Kidney (tissue), 13 donors: ENCODE measurements at regions not wholly inside any gene's neighbourhood (a gene's known extent, or its start where the extent isn't known, plus 50 kb on each side); places are given as distances from the start of the nearest gene placed in this dataset.

Source experiments
- DNase-seq, 5 donors: peaks; one replicate each; pipeline ENCODE4 v3.0.0-alpha.2; 2013 to 2020
- FAIRE-seq: peaks from 2 replicates; lab custom pipeline; 2012; peaks lifted over from hg19 to GRCh38; lab: Jason Lieb, UNC
- H3K27ac ChIP-seq, 2 donors: one replicate each; pipeline ENCODE4 v1.7.0; 2013; ENCODE audit warnings: low read depth in 2 of 2, low read length in 2 of 2, inconsistent platforms in 1 of 2
- H3K27me3 ChIP-seq: one replicate; pipeline ENCODE4 v1.7.1; 2013; ENCODE audit warnings: low read length, inconsistent platforms; ENCODE audit not compliant: control insufficient read depth, insufficient read depth
- H3K36me3 ChIP-seq, 3 donors: one replicate each; pipeline versions ENCODE4 v1.7.0 to v1.7.1; 2013; ENCODE audit warnings: low read length in 3 of 3, control low read depth in 1 of 3, inconsistent platforms in 1 of 3; ENCODE audit not compliant: insufficient read depth in 3 of 3, control insufficient read depth in 2 of 3
- H3K4me1 ChIP-seq, 3 donors: one replicate each; pipeline versions ENCODE4 v1.7.0 to v1.7.1; 2013; ENCODE audit warnings: low read length in 3 of 3, inconsistent platforms in 1 of 3, low read depth in 1 of 3; ENCODE audit not compliant: control insufficient read depth in 2 of 3, insufficient read depth in 2 of 3
- H3K4me3 ChIP-seq, 3 donors: one replicate each; pipeline versions ENCODE4 v1.7.0 to v1.8.1; 2013; ENCODE audit warnings: low read length in 3 of 3, control low read depth in 1 of 3, inconsistent platforms in 1 of 3
- H3K9ac ChIP-seq, 3 donors: one replicate each; pipeline versions ENCODE4 v1.7.0 to v1.7.1; 2013; ENCODE audit warnings: low read length in 3 of 3, control low read depth in 1 of 3, inconsistent platforms in 1 of 3
- H3K9me3 ChIP-seq, 3 donors: one replicate each; pipeline versions ENCODE4 v1.7.0 to v1.7.1; 2013; ENCODE audit warnings: low read length in 3 of 3, control low read depth in 1 of 3, inconsistent platforms in 1 of 3; ENCODE audit not compliant: control insufficient read depth in 2 of 3, insufficient read depth in 1 of 3
- CTCF ChIP-seq: IDR thresholded peaks from 3 replicates; pipeline ENCODE4 v1.5.1; 2012; ENCODE audit warnings: mild to moderate bottlenecking, moderate library complexity, borderline replicate concordance; ENCODE audit not compliant: insufficient read depth; ENCODE audit errors: extremely low read depth
- intact Hi-C: fragments of 100-400 bp; cut with DNase I; formaldehyde crosslinking; loops from one replicate; pipeline ENCODE4 v1.11.1; 2022
- donor health status: control.
- donor health status: control.
- donor health status: control.
- donor health status: control.
- donor health status: control.
- donor health status: DM: yes; HTN: yes; CAD: no.
- donor health status: Normal renal cell carcinoma (clear cell type).

- FAIRE-seq (no peak), DNase-seq (no peak)
- Histone ChIP-seq H3K27ac (peak overlapping the region; percentile 40 to 54), H3K9me3 (no peaks in the 10 kb centered on the region), H3K4me1 (no peaks in the 10 kb centered on the region), H3K9ac (no peak overlapping the region), H3K27me3 (no peaks in the 10 kb centered on the region), H3K4me3 (no peak overlapping the region), H3K36me3 (no peaks in the 10 kb centered on the region)
- TF ChIP-seq CTCF = no peak
- intact Hi-C loops = no loop called here
Measured at GRCh38 chr6:14728396-14729024, 517.4 kb upstream of the JARID2 start.

- H3K4me1 ChIP-seq = no peaks in the 10 kb centered on the region
Measured at GRCh38 chr6:14729129-14729871, 516.6 kb upstream of the JARID2 start.

GRCh38 chr6:14730654-14731053 lies 515.2 kb upstream of the JARID2 start:
- Histone ChIP-seq H3K9me3 (no peaks in the 10 kb centered on the region), H3K4me1 (no peaks in the 10 kb centered on the region), H3K36me3 (no peaks in the 10 kb centered on the region), H3K4me3 (no peak overlapping the region), H3K9ac (no peak overlapping the region), H3K27me3 (no peaks in the 10 kb centered on the region), H3K27ac (no peak overlapping the region)
- TF ChIP-seq CTCF = no peak
- FAIRE-seq (no peak), DNase-seq (no peak)
- intact Hi-C loops = no loop called here

More at GRCh38 chr6:14729129-14729871, 516.6 kb upstream of the JARID2 start:
- Histone ChIP-seq H3K9ac (no peak overlapping the region), H3K4me3 (no peak overlapping the region), H3K27ac (peak overlapping the region in 1 of 2 donors; percentile 40), H3K27me3 (no peaks in the 10 kb centered on the region), H3K9me3 (no peaks in the 10 kb centered on the region), H3K36me3 (no peaks in the 10 kb centered on the region)
- FAIRE-seq (no peak), DNase-seq (no peak)
- intact Hi-C loops = no loop called here
- no peak for TF ChIP-seq CTCF
